ENCODE measurements at regions not wholly inside any gene's neighbourhood (a gene's known extent, or its start where the extent isn't known, plus 50 kb on each side); places are given as distances from the start of the nearest gene placed in this dataset.

DNA sequence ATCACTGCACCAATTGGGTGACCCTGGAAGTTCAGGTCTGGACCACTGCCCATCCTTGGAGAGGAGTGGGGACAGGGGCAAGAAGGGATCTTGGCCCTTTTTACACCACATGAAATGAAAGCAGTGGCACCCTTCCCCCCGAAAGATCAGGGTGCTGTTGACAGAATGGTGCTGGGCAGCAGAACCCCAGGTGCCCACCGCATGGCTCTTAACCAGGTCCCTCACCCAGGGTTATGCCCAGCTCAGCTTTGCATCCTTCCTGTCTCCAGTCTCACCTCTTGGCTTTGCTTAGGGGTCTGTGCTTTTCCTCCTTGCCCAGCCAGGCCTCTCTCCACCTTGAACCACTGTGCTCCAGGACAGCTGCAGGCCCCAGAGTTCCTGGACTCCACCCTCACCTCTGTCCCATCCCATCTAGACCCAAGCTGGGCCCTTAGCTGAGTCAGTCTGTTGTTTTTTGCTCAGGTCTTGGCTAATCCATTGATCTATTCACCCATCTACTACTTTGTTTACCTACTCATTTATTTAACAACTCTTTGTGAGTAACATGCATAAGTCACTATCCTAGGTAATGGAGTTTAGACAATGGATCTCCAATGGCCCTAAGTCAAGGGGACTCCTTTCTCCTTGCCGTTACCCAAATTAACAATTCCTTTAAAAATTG, 77.1 kb upstream of the PRR23E start:
- DNase-seq (ENCODE audit: insufficient read length): no peak
- no peak for TF ChIP-seq POLR2A (IDR thresholded peaks at IDR 0.05; ENCODE audit: low read depth, low read length)
- no peak for TF ChIP-seq TAF1 (IDR thresholded peaks at IDR 0.05; ENCODE audit: borderline replicate concordance, low read depth, low read length)
- TF ChIP-seq POLR2AphosphoS5 (IDR thresholded peaks at IDR 0.05; ENCODE audit: low read depth, low read length): no peak
- FAIRE-seq: no peak

DNA sequence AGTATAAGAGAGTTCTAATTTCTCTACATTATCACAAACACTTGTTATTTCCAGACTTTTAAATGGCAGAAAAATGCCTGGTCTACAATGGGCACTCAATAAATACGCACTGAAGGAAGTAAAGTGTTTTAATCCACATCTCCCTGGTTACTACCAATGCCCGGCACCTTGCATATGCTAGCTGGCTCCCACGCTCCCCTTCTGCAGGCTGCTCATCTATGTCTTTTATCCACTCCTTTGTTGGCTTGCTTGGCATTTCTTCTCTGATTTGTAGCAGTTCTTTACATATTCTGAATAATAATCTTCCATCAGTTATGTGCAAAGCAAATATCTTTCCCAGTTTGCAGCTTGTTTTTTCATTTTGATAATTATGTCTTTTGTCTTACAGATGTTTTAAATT, 74.6 kb upstream of the PRR23E start:
- DNase-seq (ENCODE audit: insufficient read length) (no peak), FAIRE-seq (no peak)
- TF ChIP-seq POLR2AphosphoS5 (IDR thresholded peaks at IDR 0.05; ENCODE audit: low read depth, low read length): no peak
- TF ChIP-seq TAF1 (IDR thresholded peaks at IDR 0.05; ENCODE audit: borderline replicate concordance, low read depth, low read length): no peak
- TF ChIP-seq POLR2A (IDR thresholded peaks at IDR 0.05; ENCODE audit: low read depth, low read length): no peak

DNA sequence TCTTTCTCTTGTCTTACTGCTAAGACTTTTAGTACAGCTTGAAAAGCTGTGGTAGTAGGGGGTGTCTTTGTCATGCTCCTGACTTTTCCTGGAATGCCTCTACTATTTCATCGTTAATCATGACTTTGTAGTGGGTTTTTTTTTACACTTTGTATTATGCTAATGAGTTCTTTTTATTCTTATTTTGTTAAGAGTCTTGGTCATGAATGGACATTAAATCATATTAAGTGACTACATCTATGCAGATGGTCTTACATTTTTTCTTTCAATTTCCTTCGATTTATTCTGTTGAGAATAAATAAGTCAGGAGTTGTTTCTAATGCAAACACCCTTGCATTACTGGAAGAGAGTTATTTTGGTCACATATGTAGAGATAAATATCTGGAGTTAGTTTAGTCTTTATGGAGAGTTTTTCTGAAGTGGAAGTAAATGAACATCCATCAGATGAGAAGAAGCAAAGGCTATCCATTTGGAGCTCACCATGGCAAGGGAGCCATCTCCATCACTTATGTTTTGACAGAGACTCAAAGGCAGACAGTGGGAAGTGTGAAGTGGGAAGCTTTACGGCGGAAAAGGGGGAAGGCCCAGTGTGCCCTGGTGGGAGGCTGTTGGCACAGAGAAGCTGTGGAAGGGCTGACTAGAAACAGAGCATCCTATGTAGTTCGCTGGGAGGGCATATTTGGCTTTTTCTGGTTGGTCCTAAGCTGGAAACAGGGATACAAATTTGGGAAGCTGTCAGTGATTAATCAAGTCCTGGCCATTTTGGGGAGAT, 73.1 kb upstream of the PRR23E start:
- no peak for DNase-seq (ENCODE audit: insufficient read length)
- TF ChIP-seq TAF1 (IDR thresholded peaks at IDR 0.05; ENCODE audit: borderline replicate concordance, low read depth, low read length) (no peak), POLR2AphosphoS5 (IDR thresholded peaks at IDR 0.05; ENCODE audit: low read depth, low read length) (no peak), POLR2A (IDR thresholded peaks at IDR 0.05; ENCODE audit: low read depth, low read length) (no peak)
- no peak for FAIRE-seq

DNA sequence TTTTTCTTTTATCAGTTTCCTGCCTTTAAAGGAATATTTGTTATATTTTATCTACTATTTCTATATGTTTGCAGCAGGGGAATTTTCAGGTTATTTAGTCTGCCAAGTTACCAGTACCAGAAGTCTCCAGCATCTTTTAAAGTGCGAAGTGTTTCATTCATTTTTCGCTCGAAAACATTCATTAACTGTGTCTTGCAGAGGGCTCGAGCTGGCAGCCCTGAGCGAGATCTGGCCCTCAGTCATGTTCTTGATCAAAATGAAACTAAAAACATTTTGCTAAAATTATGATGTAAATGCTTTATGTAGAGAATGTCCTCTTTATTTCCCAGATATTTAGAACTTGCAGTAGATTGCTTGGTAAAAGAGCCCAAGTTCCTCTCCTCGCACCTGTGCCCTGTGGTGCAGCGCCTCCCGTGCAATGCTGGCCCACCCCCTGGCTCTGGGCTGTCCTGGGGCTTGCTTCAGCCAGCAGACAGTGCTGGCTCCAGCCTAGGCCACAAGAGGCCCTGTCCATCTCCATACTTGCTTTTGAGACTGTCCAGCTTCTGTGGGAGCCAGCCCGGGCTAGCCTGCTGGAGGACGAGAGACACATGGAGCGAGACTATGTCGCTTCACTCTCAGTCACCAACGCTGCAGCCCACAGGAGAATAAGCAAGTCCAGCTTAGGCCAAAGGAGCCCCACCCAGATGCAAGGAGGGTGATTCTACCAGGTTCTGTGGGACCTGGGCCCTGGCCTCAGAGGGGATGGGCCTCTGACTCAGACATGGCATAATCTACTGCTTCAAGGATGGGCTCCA, 71.9 kb upstream of the PRR23E start:
- no peak for TF ChIP-seq TAF1 (IDR thresholded peaks at IDR 0.05; ENCODE audit: borderline replicate concordance, low read depth, low read length)
- TF ChIP-seq POLR2AphosphoS5 (IDR thresholded peaks at IDR 0.05; ENCODE audit: low read depth, low read length): no peak
- TF ChIP-seq POLR2A (IDR thresholded peaks at IDR 0.05; ENCODE audit: low read depth, low read length): no peak
- FAIRE-seq: no peak
- no peak for DNase-seq (ENCODE audit: insufficient read length)

DNA sequence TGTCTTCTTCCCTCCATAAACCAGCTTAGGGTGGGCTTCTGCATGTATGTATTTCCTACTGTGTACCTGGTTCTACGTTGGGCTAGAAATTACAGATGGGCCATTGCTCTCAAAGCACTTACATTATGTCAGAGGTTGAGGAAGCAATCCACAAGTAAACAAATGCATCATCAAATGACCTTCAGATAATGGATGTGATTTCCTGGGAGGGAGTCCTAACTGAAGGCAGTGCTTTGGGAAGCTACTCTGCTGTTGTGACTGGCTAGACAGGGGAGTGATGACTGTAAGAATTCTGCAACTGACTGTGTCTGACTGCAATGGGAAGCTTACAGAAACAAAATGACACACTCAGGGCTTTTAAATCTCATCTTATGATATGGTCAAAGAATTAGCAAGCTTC, 71.0 kb upstream of the PRR23E start:
- FAIRE-seq (no peak), DNase-seq (ENCODE audit: insufficient read length) (no peak)
- TF ChIP-seq POLR2AphosphoS5 (IDR thresholded peaks at IDR 0.05; ENCODE audit: low read depth, low read length) (no peak), POLR2A (IDR thresholded peaks at IDR 0.05; ENCODE audit: low read depth, low read length) (no peak), TAF1 (IDR thresholded peaks at IDR 0.05; ENCODE audit: borderline replicate concordance, low read depth, low read length) (no peak)

DNA sequence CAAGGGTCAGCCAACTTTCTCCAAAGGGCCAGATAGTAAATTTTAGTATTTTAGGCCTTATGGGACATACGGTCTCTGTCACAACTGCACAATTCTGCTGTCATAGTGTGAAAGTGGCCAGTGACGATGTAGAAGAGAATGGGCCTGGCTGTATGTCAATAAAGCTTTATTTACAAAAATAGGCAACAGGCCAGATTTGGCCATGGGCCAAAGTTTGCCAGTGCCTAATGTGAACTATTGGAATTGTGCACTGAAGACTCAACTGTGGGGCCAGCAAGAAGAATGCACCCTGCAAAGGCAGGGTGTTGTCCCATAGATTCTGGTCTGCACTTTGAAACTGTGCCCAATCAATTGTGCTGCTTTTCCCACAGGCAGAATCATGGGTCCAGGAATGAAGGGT, 69.4 kb upstream of the PRR23E start:
- TF ChIP-seq POLR2A (IDR thresholded peaks at IDR 0.05; ENCODE audit: low read depth, low read length) (no peak), TAF1 (IDR thresholded peaks at IDR 0.05; ENCODE audit: borderline replicate concordance, low read depth, low read length) (no peak), POLR2AphosphoS5 (IDR thresholded peaks at IDR 0.05; ENCODE audit: low read depth, low read length) (no peak)
- no peak for FAIRE-seq
- no peak for DNase-seq (ENCODE audit: insufficient read length)

DNA sequence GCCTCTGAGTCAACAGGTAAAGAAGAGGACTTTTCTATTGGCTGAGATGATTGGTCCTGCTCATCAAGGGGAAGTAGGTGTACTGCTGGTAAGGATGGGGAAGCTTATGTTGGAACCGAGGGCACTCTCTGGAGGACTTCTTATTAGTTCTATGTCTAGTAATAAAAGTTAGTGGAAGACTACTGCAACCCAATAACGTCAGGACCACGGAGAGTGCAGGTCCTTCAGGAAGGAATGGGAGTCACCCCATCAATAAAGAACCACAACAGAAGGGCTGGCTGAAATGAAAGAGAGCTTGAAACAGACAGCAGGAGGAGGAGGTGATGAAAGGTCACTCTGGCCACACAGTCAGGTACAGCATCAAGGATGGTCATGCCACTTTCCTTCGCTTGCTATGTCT, 68.8 kb upstream of the PRR23E start:
- no peak for TF ChIP-seq TAF1 (IDR thresholded peaks at IDR 0.05; ENCODE audit: borderline replicate concordance, low read depth, low read length)
- no peak for TF ChIP-seq POLR2A (IDR thresholded peaks at IDR 0.05; ENCODE audit: low read depth, low read length)
- TF ChIP-seq POLR2AphosphoS5 (IDR thresholded peaks at IDR 0.05; ENCODE audit: low read depth, low read length): no peak
- FAIRE-seq (no peak), DNase-seq (ENCODE audit: insufficient read length) (no peak)

DNA sequence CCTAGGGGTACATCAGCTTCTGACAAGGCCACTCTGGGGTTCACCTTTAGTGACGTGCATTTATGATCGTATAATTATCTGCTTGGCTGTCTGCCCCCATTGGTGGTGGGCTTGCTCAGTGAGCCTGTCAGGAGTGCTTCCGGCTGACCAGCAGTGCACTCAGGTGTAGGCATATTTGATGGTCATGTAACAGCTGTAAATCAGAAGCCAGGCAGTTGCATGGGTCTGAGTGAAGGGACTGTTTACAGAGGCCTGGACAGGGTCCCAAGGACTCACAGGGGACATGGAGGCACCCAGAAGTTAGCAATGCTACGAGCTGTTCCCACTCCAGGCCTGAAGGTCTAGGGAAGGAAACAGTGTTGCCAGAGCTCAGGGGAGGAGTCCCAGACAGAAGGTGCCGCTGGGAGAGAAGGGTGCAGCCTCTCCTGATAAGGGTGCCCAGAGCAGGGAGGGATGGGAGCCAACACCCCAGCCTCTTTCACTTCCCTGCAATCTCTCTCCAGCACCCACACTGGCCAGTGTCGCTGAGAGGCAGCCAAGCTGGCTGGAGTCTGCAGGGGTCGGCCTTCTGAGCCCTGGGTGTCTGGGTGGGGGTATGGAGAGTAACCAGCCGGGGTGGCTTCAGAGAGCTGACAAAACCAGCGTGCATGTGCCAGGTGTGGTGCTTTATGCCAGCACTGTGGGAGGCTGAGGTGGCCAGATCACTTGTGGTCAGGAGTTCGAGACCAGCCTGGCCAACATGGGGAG, 61.3 kb upstream of the PRR23E start:
- FAIRE-seq (no peak), DNase-seq (ENCODE audit: insufficient read length) (no peak)
- TF ChIP-seq TAF1 (IDR thresholded peaks at IDR 0.05; ENCODE audit: borderline replicate concordance, low read depth, low read length): no peak
- no peak for TF ChIP-seq POLR2A (IDR thresholded peaks at IDR 0.05; ENCODE audit: low read depth, low read length)
- TF ChIP-seq POLR2AphosphoS5 (IDR thresholded peaks at IDR 0.05; ENCODE audit: low read depth, low read length): no peak

DNA sequence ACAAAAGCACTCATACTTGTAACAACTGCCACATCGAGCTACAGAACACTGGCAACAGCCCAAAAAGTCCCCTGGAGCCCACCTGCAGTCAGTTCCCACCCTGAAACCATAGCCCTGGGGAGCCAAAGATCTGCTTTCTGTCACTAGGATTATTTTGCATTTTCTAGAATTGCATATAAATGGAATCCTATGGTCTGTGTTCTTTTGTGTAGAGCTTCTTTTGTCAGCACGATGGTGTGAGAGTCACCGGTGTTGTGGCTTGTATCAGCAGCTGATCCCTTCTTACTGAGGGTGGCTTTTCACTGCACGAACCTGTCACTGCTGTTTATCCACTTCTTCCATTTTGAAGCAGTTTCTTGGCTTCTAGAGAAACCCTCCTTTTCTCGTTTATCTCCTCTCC, 60.1 kb upstream of the PRR23E start:
- TF ChIP-seq POLR2AphosphoS5 (IDR thresholded peaks at IDR 0.05; ENCODE audit: low read depth, low read length) (no peak), TAF1 (IDR thresholded peaks at IDR 0.05; ENCODE audit: borderline replicate concordance, low read depth, low read length) (no peak), POLR2A (IDR thresholded peaks at IDR 0.05; ENCODE audit: low read depth, low read length) (no peak)
- no peak for FAIRE-seq
- no peak for DNase-seq (ENCODE audit: insufficient read length)

DNA sequence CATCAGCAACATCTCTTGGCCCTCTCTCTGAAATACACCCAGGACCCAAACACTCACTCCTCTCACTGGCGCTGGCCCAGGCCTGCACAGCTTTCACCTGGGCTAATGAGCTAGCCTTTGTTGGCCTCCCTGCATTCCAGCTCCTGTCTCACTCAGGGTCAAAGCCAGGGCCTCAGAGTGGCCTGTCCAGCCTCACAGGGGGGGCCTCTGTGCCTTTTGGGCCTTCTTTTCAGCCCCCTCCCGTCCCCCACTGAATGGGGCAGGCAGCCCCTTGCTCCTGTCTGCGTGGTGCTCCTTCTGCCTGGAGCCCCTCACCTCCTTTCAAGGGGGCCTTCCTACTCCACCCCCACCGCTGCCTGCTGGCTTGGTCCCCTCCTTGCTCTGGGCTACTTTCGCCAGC, 59.0 kb upstream of the PRR23E start:
- FAIRE-seq: no peak
- TF ChIP-seq TAF1 (IDR thresholded peaks at IDR 0.05; ENCODE audit: borderline replicate concordance, low read depth, low read length) (no peak), POLR2AphosphoS5 (IDR thresholded peaks at IDR 0.05; ENCODE audit: low read depth, low read length) (no peak), POLR2A (IDR thresholded peaks at IDR 0.05; ENCODE audit: low read depth, low read length) (no peak)
- no peak for DNase-seq (ENCODE audit: insufficient read length)

DNA sequence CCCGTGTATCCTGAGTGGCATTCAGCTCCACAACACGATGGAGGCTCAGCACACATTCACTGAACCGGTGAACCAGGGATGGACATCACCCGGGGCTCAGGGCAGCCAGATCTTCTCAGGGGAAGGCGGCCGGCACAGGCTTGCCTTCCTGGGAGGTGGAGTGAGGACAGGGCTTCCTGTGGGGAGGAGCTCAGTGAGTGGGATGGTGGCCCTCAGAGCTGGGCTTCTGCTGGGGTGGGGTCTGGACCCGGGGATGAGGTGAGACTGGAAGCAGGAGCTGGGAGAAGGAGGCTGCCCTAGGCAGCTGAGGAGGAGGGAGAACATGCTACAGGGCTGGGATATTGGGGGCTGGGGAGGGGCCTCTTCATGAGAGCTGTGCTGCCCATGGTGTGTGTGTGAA, 58.5 kb upstream of the PRR23E start:
- TF ChIP-seq POLR2A (IDR thresholded peaks at IDR 0.05; ENCODE audit: low read depth, low read length) (no peak), TAF1 (IDR thresholded peaks at IDR 0.05; ENCODE audit: borderline replicate concordance, low read depth, low read length) (no peak), POLR2AphosphoS5 (IDR thresholded peaks at IDR 0.05; ENCODE audit: low read depth, low read length) (no peak)
- FAIRE-seq: no peak
- DNase-seq (ENCODE audit: insufficient read length): no peak
